K562 (cell line): ENCODE measurements at regions not wholly inside any gene's neighbourhood (a gene's known extent, or its start where the extent isn't known, plus 50 kb on each side); places are given as distances from the start of the nearest gene placed in this dataset.

Experiments used
- ATAC-seq: fragments of 200-7000 bp; cut with Tn5 transposase; 3 replicates; pipeline ENCODE4 v1.9.1; 2020; ENCODE audit warnings: moderate library complexity
- BruUV-seq: library from RNA; stranded (reverse); fragments of 400-500 nt; replicated peaks from 2 replicates; lab custom pipeline; 2021; lab: Mats Ljungman, UMichigan
- CTCF ChIA-PET: fragments of 300-600 bp; formaldehyde crosslinking; extraction: SDS; loops from one replicate; lab custom pipeline; 2021; ENCODE audit warnings: low intra/inter-chr PET ratio; lab: Yijun Ruan, JAX
- POLR2A ChIA-PET: fragments of 300-600, 350-650 bp; sonication (Branson Sonifier 250); formaldehyde crosslinking; extraction: SDS; loops from one replicate; lab custom pipeline; 2021; ENCODE audit warnings: antibody characterized with exemption, inconsistent platforms; lab: Yijun Ruan, JAX
- DNase-seq, 4 experiments: peaks; one replicate each; pipeline versions ENCODE4 v3.0.0 to v3.0.0-alpha.2; 2011 to 2018; ENCODE audit warnings: low spot score in 3 of 4, mixed read lengths in 3 of 4; ENCODE audit errors: extremely low read depth in 1 of 4
- FAIRE-seq: peaks from 2 replicates; lab custom pipeline; 2011; peaks lifted over from hg19 to GRCh38; lab: Jason Lieb, UNC
- H2AFZ ChIP-seq: 2 replicates; pipeline ENCODE4 v1.6.0; 2011; ENCODE audit warnings: low read depth, low read length, control low read depth, inconsistent platforms
- H3K27ac ChIP-seq: fragments of 200-600 bp; 3 replicates; pipeline ENCODE4 v1.8.0; 2011; ENCODE audit warnings: low read depth, mild to moderate bottlenecking, control low read depth, inconsistent platforms, low read length, moderate library complexity, mixed read lengths; ENCODE audit errors: extremely low read depth
- H3K27me3 ChIP-seq, 2 experiments: fragments of 300-600 bp in 1 of 2; 2 replicates in 1 of 2; 3 replicates in 1 of 2; pipeline versions ENCODE4 v1.6.0 to v1.8.0; 2011; ENCODE audit warnings: inconsistent platforms in 2 of 2, low read length in 2 of 2, mild to moderate bottlenecking in 1 of 2, mixed read lengths in 1 of 2, moderate library complexity in 1 of 2; ENCODE audit not compliant: control insufficient read depth in 2 of 2, insufficient read depth in 2 of 2
- H3K36me3 ChIP-seq: fragments of 300-600 bp; 3 replicates; pipeline ENCODE4 v1.8.0; 2011; ENCODE audit warnings: mild to moderate bottlenecking, low read length, inconsistent platforms; ENCODE audit not compliant: control insufficient read depth, insufficient read depth
- H3K4me1 ChIP-seq, 2 experiments: fragments of 200-600 bp in 1 of 2; replicated peaks in 1 of 2; 2 replicates in 1 of 2; 3 replicates in 1 of 2; pipeline versions ENCODE4 v1.5.1 to v1.8.0; 2011; ENCODE audit warnings: inconsistent platforms in 2 of 2, low read length in 2 of 2, mild to moderate bottlenecking in 1 of 2, mixed read lengths in 1 of 2, moderate library complexity in 1 of 2; ENCODE audit not compliant: control insufficient read depth in 2 of 2, insufficient read depth in 2 of 2
- H3K4me2 ChIP-seq: 2 replicates; pipeline ENCODE4 v1.6.1; 2011; ENCODE audit warnings: low read length, control low read depth, inconsistent platforms, mixed read lengths; ENCODE audit not compliant: insufficient read depth
- H3K4me3 ChIP-seq: fragments of 200-600 bp; sonication (generic), shearing (Covaris generic); 2 replicates; pipeline ENCODE4 v1.5.1; 2016; ENCODE audit warnings: control low read depth, inconsistent platforms
- H3K79me2 ChIP-seq: fragments of 200-600 bp; 3 replicates; pipeline ENCODE4 v1.8.0; 2011; ENCODE audit warnings: low read length, inconsistent platforms; ENCODE audit not compliant: control insufficient read depth, insufficient read depth
- H3K9ac ChIP-seq, 2 experiments: 2 replicates each; pipeline versions ENCODE4 v1.6.0 to v1.6.1; 2011; ENCODE audit warnings: low read depth in 2 of 2, low read length in 2 of 2, control low read depth in 1 of 2, inconsistent platforms in 1 of 2, mild to moderate bottlenecking in 1 of 2, mixed read lengths in 1 of 2; ENCODE audit not compliant: insufficient read depth in 1 of 2
- H3K9me1 ChIP-seq: one replicate; pipeline ENCODE4 v1.6.0; 2011; ENCODE audit warnings: inconsistent platforms, mild to moderate bottlenecking, low read length, moderate library complexity; ENCODE audit not compliant: control insufficient read depth, insufficient read depth
- H3K9me3 ChIP-seq: replicated peaks from 2 replicates; pipeline ENCODE4 v1.5.1; 2011; ENCODE audit warnings: low read depth, low read length, inconsistent platforms; ENCODE audit not compliant: control insufficient read depth, insufficient read depth
- H4K20me1 ChIP-seq: replicated peaks from 2 replicates; pipeline ENCODE4 v1.6.1; 2011; ENCODE audit warnings: low read length, inconsistent platforms, mixed read lengths; ENCODE audit not compliant: control insufficient read depth, insufficient read depth
- ARNT ChIP-seq, 2 experiments: fragments of 450-650 bp; IDR thresholded peaks; 2 replicates each; pipeline ENCODE4 v1.6.1; 2016; ENCODE audit warnings: mild to moderate bottlenecking in 1 of 2
- ASH1L ChIP-seq: fragments of 450-650 bp; IDR thresholded peaks from 2 replicates; pipeline ENCODE4 v1.6.1; 2018; ENCODE audit warnings: borderline replicate concordance, mild to moderate bottlenecking, low read depth; ENCODE audit not compliant: partially characterized antibody
- BCOR ChIP-seq: fragments of 450-650 bp; IDR thresholded peaks from 2 replicates; pipeline ENCODE4 v1.6.1; 2016
- BHLHE40 ChIP-seq: IDR thresholded peaks from 2 replicates; pipeline ENCODE4 v1.6.1; 2011; ENCODE audit warnings: low read length, improper control_type of control experiment
- CAMTA2 ChIP-seq: fragments of 250-450 bp; sonication (Bioruptor Pico); conservative IDR thresholded peaks from 2 replicates; pipeline ENCODE4 v1.5.1; 2022
- ESRRA ChIP-seq: fragments of 450-650 bp; IDR thresholded peaks from 2 replicates; pipeline ENCODE4 v1.6.1; 2014; ENCODE audit warnings: low read depth, mild to moderate bottlenecking, moderate library complexity, borderline replicate concordance
- IRF2 ChIP-seq: sonication (generic); formaldehyde crosslinking; IDR thresholded peaks from 2 replicates; pipeline ENCODE4 v1.8.1; 2022; ENCODE audit warnings: mild to moderate bottlenecking, missing genetic modification reagents
- MAX ChIP-seq: sonication (generic); formaldehyde crosslinking; IDR thresholded peaks from 2 replicates; pipeline ENCODE4 v1.9.0; 2022; ENCODE audit warnings: mild to moderate bottlenecking, missing genetic modification reagents
- MNT ChIP-seq, 2 experiments: fragments of 450-650 bp; conservative IDR thresholded peaks; 2 replicates each; pipeline ENCODE4 v1.6.1; 2017; ENCODE audit warnings: mild to moderate bottlenecking in 2 of 2, moderate library complexity in 2 of 2
- MTA2 ChIP-seq: fragments of 450-650 bp; IDR thresholded peaks from 2 replicates; pipeline ENCODE4 v1.6.1; 2016; ENCODE audit warnings: low read depth
- PBX2 ChIP-seq, 2 experiments: IDR thresholded peaks in 1 of 2; conservative IDR thresholded peaks in 1 of 2; 2 replicates each; pipeline ENCODE4 v1.6.1; 2016; ENCODE audit warnings: low read depth in 2 of 2, mild to moderate bottlenecking in 1 of 2, missing compliant biosample characterization in 1 of 2, missing genetic modification characterization in 1 of 2, moderate library complexity in 1 of 2
- PHF21A ChIP-seq: fragments of 450-650 bp; IDR thresholded peaks from 2 replicates; pipeline ENCODE4 v1.6.1; 2017; ENCODE audit warnings: low read depth, borderline replicate concordance
- SMARCC2 ChIP-seq: fragments of 450-650 bp; IDR thresholded peaks from 2 replicates; pipeline ENCODE4 v1.6.1; 2017; ENCODE audit warnings: antibody characterized with exemption, moderate library complexity, mild to moderate bottlenecking, low read depth
- STAT5A ChIP-seq: IDR thresholded peaks from 2 replicates; pipeline ENCODE4 v1.6.1; 2012; ENCODE audit warnings: low read length, inconsistent platforms, borderline replicate concordance
- TRIM28 ChIP-seq: fragments of 450-650 bp; IDR thresholded peaks from 2 replicates; pipeline ENCODE4 v1.6.1; 2017
- ZFP30 ChIP-seq: fragments of 250-450 bp; sonication (Bioruptor Pico); IDR thresholded peaks from 2 replicates; pipeline ENCODE4 v1.8.0; 2022; ENCODE audit warnings: moderate library complexity, mild to moderate bottlenecking, inconsistent platforms, borderline replicate concordance
- ZNF12 ChIP-seq: sonication (generic); formaldehyde crosslinking; IDR thresholded peaks from 2 replicates; pipeline ENCODE4 v1.4.0; 2020; ENCODE audit warnings: mild to moderate bottlenecking, missing genetic modification reagents
- ZNF707 ChIP-seq: fragments of 250-450 bp; sonication (Bioruptor Pico); conservative IDR thresholded peaks from 2 replicates; pipeline ENCODE4 v1.8.0; 2022; ENCODE audit warnings: inconsistent platforms, mild to moderate bottlenecking, moderate library complexity
- WGBS: fragments of 100-300 bp; shearing (Covaris generic); methylation state at CpG from one replicate; pipeline ENCODE4 v1.1.6; 2016; ENCODE audit warnings: low coverage, mixed read lengths; ENCODE audit not compliant: insufficient coverage; ENCODE audit errors: missing lambda C conversion rate; 5-methylcytosine and 5-hydroxymethylcytosine counted together
- in situ Hi-C: fragments of 300-500 bp; cut with MboI; formaldehyde crosslinking; loops from 4 replicates; pipeline ENCODE4 v1.15.0; 2018; ENCODE audit warnings: inconsistent platforms, mixed read lengths
- intact Hi-C: fragments of 100-400 bp; cut with micrococcal nuclease; formaldehyde crosslinking; loops from 2 replicates; pipeline ENCODE4 v1.14.2; 2022

DNA sequence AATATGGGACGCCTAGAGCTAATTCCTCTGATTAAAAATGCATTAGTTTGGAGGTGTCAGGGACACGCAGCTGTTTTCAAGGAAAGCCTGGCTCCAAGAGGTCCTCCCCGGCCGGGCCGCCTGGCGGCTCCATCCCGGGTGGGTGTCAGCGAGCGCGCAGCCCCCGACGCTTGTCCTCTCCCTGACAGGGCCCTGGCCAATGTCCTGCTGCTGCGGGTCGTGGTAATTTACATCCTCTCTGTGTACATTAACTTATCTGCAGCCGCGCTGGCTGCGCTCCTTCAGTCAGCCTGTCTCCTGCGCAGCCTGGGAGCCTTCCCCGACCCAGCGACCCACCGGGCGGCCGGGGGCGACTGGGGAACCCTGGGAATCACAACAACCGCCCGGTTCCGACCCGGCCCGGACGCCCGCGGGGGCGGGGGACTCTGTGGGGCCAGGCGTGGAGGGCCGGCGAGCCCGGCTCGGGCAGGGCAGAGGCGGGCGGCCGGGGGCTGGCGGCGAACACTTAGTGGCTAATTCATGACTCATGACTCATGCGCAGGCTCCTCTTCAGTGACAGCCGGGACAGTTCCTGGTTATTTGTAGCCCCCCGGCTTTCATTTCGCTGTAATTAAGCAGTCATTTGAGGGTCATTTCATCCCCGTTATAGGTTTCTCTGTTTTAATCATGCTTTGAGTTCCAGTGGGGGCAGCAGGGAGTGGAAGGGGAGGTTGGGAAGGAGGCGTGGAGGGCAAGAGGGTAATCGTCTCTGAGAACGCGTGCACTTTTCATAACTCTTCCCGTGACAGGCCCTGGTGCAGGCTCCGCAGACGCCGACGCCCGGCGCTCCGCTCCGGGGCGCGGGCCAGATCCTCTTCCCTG is 141.9 kb upstream of the CTAGE1 start:
- Histone ChIP-seq H3K27ac (peak overlapping the region; percentile 72), H2AFZ (peak overlapping the region; percentile 93), H3K79me2 (no peaks in the 10 kb centered on the region), H3K4me2 (peak overlapping the region; percentile 81), H3K4me1 (peaks cover 20 to 29% of the 10 kb centered on the region in 2 experiments), H3K36me3 (no peaks in the 10 kb centered on the region), H3K9me3 (no peaks in the 10 kb centered on the region), H4K20me1 (no peaks in the 10 kb centered on the region), H3K9ac (peak overlapping the region; percentile 56 to 88), H3K9me1 (no peaks in the 10 kb centered on the region), H3K4me3 (peak overlapping the region; percentile 58), H3K27me3 (no peaks in the 10 kb centered on the region; a peak in 1 of 5 replicates)
- ATAC-seq: peak; percentile 89
- intact Hi-C loops (loop anchor here (5.0 to 10.0 kb wide), 5 partner anchors 92 to 662 kb away; partner anchors contain the start of gene CTAGE1), in situ Hi-C loops (loop anchor here (25.0 kb wide), 1 partner anchor 647 kb away; no protein-coding TSS in a partner anchor)
- TSS peak; percentile 33 for BruUV-seq
- ChIA-PET CTCF (interaction anchor here (0.7 kb wide), 1 partner anchor 627 kb away, joined by 3 read pairs; no protein-coding TSS in a partner anchor), POLR2A (no interaction called here)
- WGBS: under 1% methylated on average over 60 of the region's 63 CpGs
- peak; percentile 68 to 85 (median 78) for DNase-seq
- peak; percentile 62 for FAIRE-seq
- TF ChIP-seq ASH1L (no peak), PHF21A (0 out of 2 replicates have a peak, but pooled peaks have one; percentile 19), BCOR (peak; percentile 56; the same call in 1 of the 2 replicates), MTA2 (no peak), ESRRA (0 out of 2 replicates have a peak, but pooled peaks have one; percentile 16), ZNF12 (CRISPR knock-in tag) (no peak), STAT5A (no peak), CAMTA2 (no peak), TRIM28 (no peak), SMARCC2 (peak; percentile 64; the same call in 1 of the 2 replicates), ZFP30 (CRISPR knock-in tag) (no peak), BHLHE40 (peak; percentile 78), ARNT (IDR thresholded peaks at IDR 0.05) (no peak), MAX (CRISPR knock-in tag) (0 out of 2 replicates have a peak, but pooled peaks have one; percentile 17), ZNF707 (CRISPR knock-in tag) (no peak), IRF2 (no peak), PBX2 (CRISPR knock-in tag; IDR thresholded peaks at IDR 0.05; ENCODE audit: low read depth) (no peak), PBX2 (tag; conservative IDR thresholded peaks at IDR 0.05; ENCODE audit: low read depth) (peak; percentile 73), MNT (conservative IDR thresholded peaks at IDR 0.05) (peak; percentile 38 to 77)
